HepG2 (cell line): ENCODE measurements at regions not wholly inside any gene's neighbourhood (a gene's known extent, or its start where the extent isn't known, plus 50 kb on each side); places are given as distances from the start of the nearest gene placed in this dataset.

Experiments used
- ATAC-seq: fragments of 200-7000 bp; cut with Tn5 transposase; 3 replicates; pipeline ENCODE4 v1.9.1; 2020; ENCODE audit warnings: mild to moderate bottlenecking, moderate library complexity
- BruUV-seq: library from RNA; stranded (reverse); fragments of 400-500 nt; replicated peaks from 2 replicates; lab custom pipeline; 2021; lab: Mats Ljungman, UMichigan
- CTCF ChIA-PET: fragments of 300-600 bp; formaldehyde crosslinking; extraction: SDS; loops from one replicate; lab custom pipeline; 2021; ENCODE audit warnings: low total read pairs, inconsistent platforms, low intra/inter-chr PET ratio; lab: Yijun Ruan, JAX
- POLR2A ChIA-PET: fragments of 350-600 bp; sonication (Branson Sonifier 250); formaldehyde crosslinking; loops from one replicate; lab custom pipeline; 2020; ENCODE audit warnings: antibody characterized with exemption, inconsistent platforms; lab: Yijun Ruan, JAX
- DNase-seq: peaks from one replicate; pipeline ENCODE4 v3.0.0-alpha.2; 2015; ENCODE audit warnings: low spot score
- FAIRE-seq: peaks from 3 replicates; lab custom pipeline; 2011; peaks lifted over from hg19 to GRCh38; lab: Jason Lieb, UNC
- H2AFZ ChIP-seq: one replicate; pipeline ENCODE4 v1.6.1; 2011; ENCODE audit warnings: low read length, inconsistent platforms
- H3K27ac ChIP-seq: fragments of 300-600 bp; 3 replicates; pipeline ENCODE4 v1.8.0; 2011; ENCODE audit warnings: mixed run types, mild to moderate bottlenecking, mixed read lengths, low read length, inconsistent platforms; ENCODE audit not compliant: insufficient read depth; ENCODE audit errors: extremely low read length
- H3K27me3 ChIP-seq, 2 experiments: fragments of 200-600 bp in 1 of 2; 2 replicates in 1 of 2; 3 replicates in 1 of 2; pipeline versions ENCODE4 v1.6.0 to v1.8.0; 2011; ENCODE audit warnings: low read length in 2 of 2, mild to moderate bottlenecking in 2 of 2, moderate library complexity in 2 of 2, inconsistent platforms in 1 of 2; ENCODE audit not compliant: insufficient read depth in 2 of 2, control insufficient read depth in 1 of 2
- H3K36me3 ChIP-seq, 2 experiments: fragments of 200-600 bp in 1 of 2; replicated peaks in 1 of 2; 2 replicates in 1 of 2; 3 replicates in 1 of 2; pipeline versions ENCODE4 v1.5.1 to v1.8.0; 2011; ENCODE audit warnings: low read length in 2 of 2, inconsistent platforms in 1 of 2; ENCODE audit not compliant: insufficient read depth in 2 of 2, control insufficient read depth in 1 of 2
- H3K4me1 ChIP-seq: 2 replicates; pipeline ENCODE4 v1.5.1; 2012; ENCODE audit warnings: low read length, inconsistent platforms; ENCODE audit not compliant: insufficient read depth
- H3K4me2 ChIP-seq: 2 replicates; pipeline ENCODE4 v1.6.0; 2011; ENCODE audit warnings: low read depth, low read length, inconsistent platforms
- H3K4me3 ChIP-seq, 3 experiments: fragments of 200-600 bp in 1 of 3; sonication (generic), shearing (Covaris generic) in 1 of 3; replicated peaks in 1 of 3; 2 replicates each; pipeline ENCODE4 v1.5.1; 2011 to 2016; ENCODE audit warnings: low read length in 3 of 3, inconsistent platforms in 2 of 3, low read depth in 2 of 3, mild to moderate bottlenecking in 2 of 3, control low read depth in 1 of 3, mixed read lengths in 1 of 3; ENCODE audit not compliant: insufficient read depth in 1 of 3
- H3K79me2 ChIP-seq: one replicate; pipeline ENCODE4 v1.6.1; 2011; ENCODE audit warnings: low read length, inconsistent platforms; ENCODE audit not compliant: insufficient read depth
- H3K9ac ChIP-seq: 2 replicates; pipeline ENCODE4 v1.6.0; 2011; ENCODE audit warnings: mild to moderate bottlenecking, low read depth, low read length, inconsistent platforms; ENCODE audit not compliant: insufficient read depth
- H3K9me3 ChIP-seq: 2 replicates; pipeline ENCODE4 v1.5.1; 2012; ENCODE audit warnings: mild to moderate bottlenecking, low read length
- H4K20me1 ChIP-seq: 2 replicates; pipeline ENCODE4 v1.6.0; 2011; ENCODE audit warnings: inconsistent platforms, mild to moderate bottlenecking, low read length, moderate library complexity; ENCODE audit not compliant: insufficient read depth
- ATF7 ChIP-seq, 2 experiments: fragments of 450-650 bp in 1 of 2; sonication (generic) in 1 of 2; formaldehyde crosslinking in 1 of 2; IDR thresholded peaks; 2 replicates each; pipeline versions ENCODE4 v1.4.0 to v1.6.1; 2016 to 2020; ENCODE audit warnings: antibody characterized with exemption in 1 of 2, mild to moderate bottlenecking in 1 of 2, missing genetic modification reagents in 1 of 2
- GATAD2A ChIP-seq: IDR thresholded peaks from 2 replicates; pipeline ENCODE4 v1.6.1; 2016
- MEIS2 ChIP-seq: sonication (generic); formaldehyde crosslinking; IDR thresholded peaks from 2 replicates; pipeline ENCODE4 v1.9.0; 2021; ENCODE audit warnings: mild to moderate bottlenecking, missing genetic modification reagents
- NR1H2 ChIP-seq: sonication (generic); formaldehyde crosslinking; IDR thresholded peaks from 2 replicates; pipeline ENCODE4 v1.8.1; 2022; ENCODE audit warnings: low read depth, missing genetic modification reagents, borderline replicate concordance
- NR2F1 ChIP-seq, 2 experiments: fragments of 450-650 bp in 1 of 2; formaldehyde crosslinking in 1 of 2; IDR thresholded peaks; 2 replicates each; pipeline versions ENCODE4 v1.5.0 to v1.6.1; 2016 to 2020; ENCODE audit warnings: mild to moderate bottlenecking in 1 of 2, missing compliant biosample characterization in 1 of 2, missing genetic modification reagents in 1 of 2, moderate library complexity in 1 of 2
- RARA ChIP-seq: IDR thresholded peaks from 2 replicates; pipeline ENCODE4 v1.6.1; 2016; ENCODE audit warnings: missing genetic modification reagents, missing compliant biosample characterization
- SIX1 ChIP-seq: sonication (generic); formaldehyde crosslinking; IDR thresholded peaks from 2 replicates; pipeline ENCODE4 v1.4.0; 2020; ENCODE audit warnings: missing genetic modification reagents, borderline replicate concordance
- SMAD9 ChIP-seq: sonication (generic); formaldehyde crosslinking; IDR thresholded peaks from 2 replicates; pipeline ENCODE4 v1.5.1; 2020; ENCODE audit warnings: mild to moderate bottlenecking, missing genetic modification reagents
- U2AF2 ChIP-seq: fragments of 200-400 bp; formaldehyde crosslinking; IDR thresholded peaks from 2 replicates; pipeline ENCODE4 v1.6.1; 2017; ENCODE audit warnings: low read depth, mild to moderate bottlenecking, low read length
- ZBTB42 ChIP-seq: sonication (generic); formaldehyde crosslinking; IDR thresholded peaks from 2 replicates; pipeline ENCODE4 v1.5.0; 2020; ENCODE audit warnings: mild to moderate bottlenecking, missing genetic modification reagents
- ZNF564 ChIP-seq: sonication (generic); formaldehyde crosslinking; IDR thresholded peaks from 2 replicates; pipeline ENCODE4 v1.8.1; 2023; ENCODE audit warnings: mild to moderate bottlenecking, missing genetic modification reagents
- ZNF567 ChIP-seq: sonication (generic); formaldehyde crosslinking; IDR thresholded peaks from 2 replicates; pipeline ENCODE4 v1.8.1; 2023; ENCODE audit warnings: mild to moderate bottlenecking, missing genetic modification reagents, borderline replicate concordance
- ZNF644 ChIP-seq: IDR thresholded peaks from 2 replicates; pipeline ENCODE4 v1.6.1; 2016; ENCODE audit warnings: low read depth
- WGBS: methylation state at CpG from one replicate; pipeline ENCODE4 v1.1.6; 2017; ENCODE audit warnings: low lambda C conversion rate; 5-methylcytosine and 5-hydroxymethylcytosine counted together
- in situ Hi-C: cut with HindIII; loops from 2 replicates; pipeline ENCODE4 v1.10.0; 2017; ENCODE audit warnings: low pct_unique_long_range_greater_than_20kb; ENCODE audit not compliant: extremely low pct_ligation_motif_present
- intact Hi-C: fragments of 100-400 bp; cut with micrococcal nuclease; formaldehyde crosslinking; loops from one replicate; pipeline ENCODE4 v1.10.0; 2022; ENCODE audit not compliant: unreplicated experiment

DNA sequence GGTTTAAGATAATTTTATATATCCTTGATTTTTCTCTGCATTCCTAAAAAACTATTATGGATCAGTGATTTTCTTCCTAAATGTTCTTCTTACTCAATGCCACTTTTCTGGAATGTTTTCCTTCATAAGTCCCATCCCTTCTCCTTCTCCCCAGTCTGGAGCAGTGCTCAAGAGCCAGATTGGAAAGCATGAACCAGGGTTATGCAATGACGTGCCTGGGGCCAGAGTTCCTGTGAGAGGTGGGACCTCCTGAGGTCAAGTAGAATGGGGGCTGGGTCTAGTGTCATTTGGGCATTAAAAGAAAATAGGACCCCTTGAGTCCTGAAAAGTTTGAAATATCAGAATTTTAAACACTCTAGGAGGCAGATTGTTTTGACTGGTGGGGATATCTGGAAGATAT lies 132.0 kb upstream of the NPY start:
- TF ChIP-seq NR2F1 (CRISPR knock-in tag; IDR thresholded peaks at IDR 0.05) (no peak), SIX1 (no peak), U2AF2 (no peak)
- H3K4me3 ChIP-seq, result no peak overlapping the region
- in situ Hi-C loops (no loop called here), intact Hi-C loops (no loop called here)
- H4K20me1 ChIP-seq, result no peaks in the 10 kb centered on the region
- no peak overlapping the region for H3K27ac ChIP-seq
- H3K4me1 ChIP-seq, result no peaks in the 10 kb centered on the region
- no peak for ATAC-seq
- no peaks in the 10 kb centered on the region for H3K79me2 ChIP-seq
- H3K4me2 ChIP-seq, result no peak overlapping the region
- H3K27me3 ChIP-seq, result no peaks in the 10 kb centered on the region
- CTCF ChIA-PET, result no interaction called here
- POLR2A ChIA-PET, result no interaction called here
- peaks cover 20% of the 10 kb centered on the region for H3K9me3 ChIP-seq
- no peak for FAIRE-seq
- H2AFZ ChIP-seq, result no peak overlapping the region
- H3K36me3 ChIP-seq, result no peaks in the 10 kb centered on the region
- 0% methylated on average over 1 of the region's 1 CpG for WGBS
- no TSS peak for BruUV-seq
- DNase-seq, result no peak
- H3K9ac ChIP-seq, result no peak overlapping the region

DNA sequence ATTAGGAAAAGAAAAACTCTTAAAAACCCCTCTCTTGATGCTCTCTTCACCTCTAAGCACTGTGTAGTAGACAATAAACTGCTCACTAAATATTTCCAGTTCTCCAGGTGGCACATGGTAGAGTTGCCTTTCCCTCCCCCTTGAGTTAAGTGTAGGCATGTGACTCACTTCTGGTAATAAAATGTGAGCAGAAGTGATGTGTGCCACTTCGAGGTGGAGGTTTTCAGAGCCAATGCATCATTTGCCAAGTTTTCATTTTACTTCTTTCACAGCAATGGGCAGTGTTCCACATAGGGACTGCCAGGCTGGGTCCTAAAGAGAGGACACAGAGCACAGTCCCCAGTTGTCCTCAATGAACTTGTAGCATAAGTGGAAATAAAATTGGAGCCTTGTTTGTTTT lies 131.6 kb upstream of the NPY start:
- CTCF ChIA-PET, result no interaction called here
- Histone ChIP-seq H3K4me3 (no peak overlapping the region), H3K9ac (no peak overlapping the region), H3K27me3 (no peaks in the 10 kb centered on the region), H3K79me2 (no peaks in the 10 kb centered on the region), H2AFZ (no peak overlapping the region), H3K4me2 (no peak overlapping the region), H4K20me1 (no peaks in the 10 kb centered on the region), H3K4me1 (no peaks in the 10 kb centered on the region), H3K36me3 (no peaks in the 10 kb centered on the region), H3K9me3 (peaks cover 20% of the 10 kb centered on the region)
- no peak for DNase-seq
- POLR2A ChIA-PET, result no interaction called here
- WGBS, result 0% methylated on average over 1 of the region's 1 CpG
- no peak for FAIRE-seq
- in situ Hi-C loops, result no loop called here
- no TSS peak for BruUV-seq
- ATAC-seq, result no peak
- TF ChIP-seq ZBTB42 (CRISPR knock-in tag) (no peak), ZNF567 (no peak), GATAD2A (no peak), ZNF644 (CRISPR knock-in tag) (no peak), ATF7 (IDR thresholded peaks at IDR 0.05) (no peak), ATF7 (CRISPR knock-in tag; IDR thresholded peaks at IDR 0.05) (no peak), ZNF564 (no peak), RARA (CRISPR knock-in tag) (no peak), MEIS2 (no peak), NR1H2 (CRISPR knock-in tag) (no peak), SMAD9 (CRISPR knock-in tag) (no peak)
- TF ChIP-seq, all 625 proteins: peak for 0
- H3K27ac ChIP-seq, result no peak overlapping the region
- intact Hi-C loops, result no loop called here
